DND-41 (cell line): ENCODE measurements at regions not wholly inside any gene's neighbourhood (a gene's known extent, or its start where the extent isn't known, plus 50 kb on each side); places are given as distances from the start of the nearest gene placed in this dataset.

Experiments used
- ATAC-seq: fragments of 200-7000 bp; cut with Tn5 transposase; 3 replicates; pipeline ENCODE4 v1.9.1; 2021; ENCODE audit warnings: low read depth; ENCODE audit not compliant: insufficient read depth
- DNase-seq: peaks from one replicate; pipeline ENCODE4 v3.0.0-alpha.2; 2020
- H2AFZ ChIP-seq: 2 replicates; pipeline ENCODE4 v1.6.0; 2012; ENCODE audit warnings: low read depth, low read length
- H3K27ac ChIP-seq: 2 replicates; pipeline ENCODE4 v1.5.1; 2012; ENCODE audit warnings: low read length, inconsistent platforms
- H3K27me3 ChIP-seq: fragments of 200-600 bp; sonication (generic); 2 replicates; pipeline ENCODE4 v1.6.0; 2012; ENCODE audit warnings: low read length, mild to moderate bottlenecking, inconsistent platforms; ENCODE audit not compliant: insufficient read depth, poor library complexity
- H3K36me3 ChIP-seq: 2 replicates; pipeline ENCODE4 v1.5.1; 2012; ENCODE audit warnings: low read length, inconsistent platforms; ENCODE audit not compliant: insufficient read depth
- H3K4me1 ChIP-seq: 2 replicates; pipeline ENCODE4 v1.5.1; 2012; ENCODE audit warnings: mild to moderate bottlenecking, low read length; ENCODE audit not compliant: insufficient read depth
- H3K4me2 ChIP-seq: 2 replicates; pipeline ENCODE4 v1.6.0; 2012; ENCODE audit warnings: mild to moderate bottlenecking, moderate library complexity, low read length, inconsistent platforms; ENCODE audit not compliant: insufficient read depth
- H3K4me3 ChIP-seq, 2 experiments: fragments of 200-600 bp in 1 of 2; shearing (Covaris generic) in 1 of 2; 2 replicates each; pipeline ENCODE4 v1.5.1; 2012 to 2016; ENCODE audit warnings: inconsistent platforms in 2 of 2, low read length in 2 of 2, mild to moderate bottlenecking in 2 of 2, low read depth in 1 of 2, moderate library complexity in 1 of 2
- H3K79me2 ChIP-seq: 2 replicates; pipeline ENCODE4 v1.6.0; 2012; ENCODE audit warnings: low read length, inconsistent platforms; ENCODE audit not compliant: insufficient read depth
- H3K9ac ChIP-seq: 2 replicates; pipeline ENCODE4 v1.6.0; 2012; ENCODE audit warnings: low read depth, mild to moderate bottlenecking, inconsistent platforms, low read length, moderate library complexity
- H3K9me3 ChIP-seq: 2 replicates; pipeline ENCODE4 v1.5.1; 2012; ENCODE audit warnings: low read length, moderate library complexity, mild to moderate bottlenecking, inconsistent platforms; ENCODE audit not compliant: insufficient read depth, severe bottlenecking
- H4K20me1 ChIP-seq: 2 replicates; pipeline ENCODE4 v1.6.0; 2012; ENCODE audit warnings: low read length; ENCODE audit not compliant: insufficient read depth
- EZH2 ChIP-seq: IDR thresholded peaks from 3 replicates; pipeline ENCODE4 v1.6.1; 2012; ENCODE audit warnings: borderline replicate concordance, low read depth, mild to moderate bottlenecking, moderate library complexity, low read length, inconsistent platforms; ENCODE audit not compliant: severe bottlenecking
- TF ChIP-seq, protein P1 (sequence below): IDR thresholded peaks from 2 replicates; pipeline ENCODE4 v1.5.1; 2012; ENCODE audit warnings: borderline replicate concordance, low read length, moderate library complexity, mild to moderate bottlenecking; ENCODE audit not compliant: poor library complexity, severe bottlenecking; ENCODE audit errors: extremely low read depth

DNA sequence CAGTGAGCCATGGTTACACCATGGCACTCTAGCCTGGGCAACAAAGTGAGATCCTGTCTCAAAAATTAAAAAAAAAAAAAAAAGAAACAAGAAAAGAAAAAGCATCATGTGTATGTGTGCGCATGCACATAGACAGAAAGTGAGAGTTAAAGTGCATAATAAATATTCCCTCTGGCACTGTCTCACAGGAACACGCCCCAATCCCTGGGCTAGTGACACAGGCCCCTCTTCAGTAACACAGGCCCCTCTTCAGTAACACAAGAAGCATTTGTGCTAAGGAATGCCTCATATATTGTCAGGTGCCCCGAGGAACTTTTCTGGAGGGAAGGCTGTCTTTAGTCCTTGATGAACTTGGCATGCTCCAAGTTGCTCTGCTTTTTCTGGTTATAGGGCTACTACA lies 57.5 kb downstream of the RPL27A start:
- DNase-seq (no peak), ATAC-seq (no peak)
- Histone ChIP-seq H3K9me3 (no peaks in the 10 kb centered on the region), H3K79me2 (no peaks in the 10 kb centered on the region), H4K20me1 (no peaks in the 10 kb centered on the region), H3K27me3 (peaks cover 2% of the 10 kb centered on the region), H3K27ac (no peak overlapping the region), H3K4me3 (no peak overlapping the region), H2AFZ (no peak overlapping the region), H3K9ac (no peak overlapping the region), H3K36me3 (no peaks in the 10 kb centered on the region), H3K4me1 (no peaks in the 10 kb centered on the region), H3K4me2 (no peak overlapping the region)
- TF ChIP-seq, protein P1, sequence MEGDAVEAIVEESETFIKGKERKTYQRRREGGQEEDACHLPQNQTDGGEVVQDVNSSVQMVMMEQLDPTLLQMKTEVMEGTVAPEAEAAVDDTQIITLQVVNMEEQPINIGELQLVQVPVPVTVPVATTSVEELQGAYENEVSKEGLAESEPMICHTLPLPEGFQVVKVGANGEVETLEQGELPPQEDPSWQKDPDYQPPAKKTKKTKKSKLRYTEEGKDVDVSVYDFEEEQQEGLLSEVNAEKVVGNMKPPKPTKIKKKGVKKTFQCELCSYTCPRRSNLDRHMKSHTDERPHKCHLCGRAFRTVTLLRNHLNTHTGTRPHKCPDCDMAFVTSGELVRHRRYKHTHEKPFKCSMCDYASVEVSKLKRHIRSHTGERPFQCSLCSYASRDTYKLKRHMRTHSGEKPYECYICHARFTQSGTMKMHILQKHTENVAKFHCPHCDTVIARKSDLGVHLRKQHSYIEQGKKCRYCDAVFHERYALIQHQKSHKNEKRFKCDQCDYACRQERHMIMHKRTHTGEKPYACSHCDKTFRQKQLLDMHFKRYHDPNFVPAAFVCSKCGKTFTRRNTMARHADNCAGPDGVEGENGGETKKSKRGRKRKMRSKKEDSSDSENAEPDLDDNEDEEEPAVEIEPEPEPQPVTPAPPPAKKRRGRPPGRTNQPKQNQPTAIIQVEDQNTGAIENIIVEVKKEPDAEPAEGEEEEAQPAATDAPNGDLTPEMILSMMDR, result no peak
- no peak for TF ChIP-seq EZH2

DNA sequence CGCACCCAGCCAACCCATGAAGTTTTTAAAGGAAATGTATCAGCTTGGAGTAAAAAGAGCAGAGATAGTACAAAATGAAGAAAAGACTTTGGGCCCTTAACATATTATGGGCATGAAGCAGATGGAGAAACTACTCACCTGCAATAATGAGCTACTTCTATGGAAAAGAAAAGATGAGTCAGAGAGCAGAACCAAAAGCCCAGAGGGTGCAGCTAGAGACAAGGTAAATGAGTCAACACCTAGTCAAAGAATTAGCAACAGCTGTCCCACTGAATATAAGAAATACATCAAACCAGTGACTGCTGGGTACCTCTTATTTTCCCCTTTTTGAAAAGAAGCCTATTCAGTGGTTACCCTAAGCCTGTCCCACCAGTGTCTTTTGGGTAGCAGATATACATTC lies 61.8 kb downstream of the RPL27A start:
- Histone ChIP-seq H3K9me3 (no peaks in the 10 kb centered on the region), H3K36me3 (no peaks in the 10 kb centered on the region), H3K4me2 (no peak overlapping the region), H3K4me3 (no peak overlapping the region), H4K20me1 (no peaks in the 10 kb centered on the region), H3K27ac (no peak overlapping the region), H3K9ac (no peak overlapping the region), H3K4me1 (no peaks in the 10 kb centered on the region), H2AFZ (no peak overlapping the region), H3K27me3 (peaks cover 5% of the 10 kb centered on the region), H3K79me2 (no peaks in the 10 kb centered on the region)
- TF ChIP-seq, protein P1, result no peak
- no peak for TF ChIP-seq EZH2
- ATAC-seq (no peak), DNase-seq (no peak)

DNA sequence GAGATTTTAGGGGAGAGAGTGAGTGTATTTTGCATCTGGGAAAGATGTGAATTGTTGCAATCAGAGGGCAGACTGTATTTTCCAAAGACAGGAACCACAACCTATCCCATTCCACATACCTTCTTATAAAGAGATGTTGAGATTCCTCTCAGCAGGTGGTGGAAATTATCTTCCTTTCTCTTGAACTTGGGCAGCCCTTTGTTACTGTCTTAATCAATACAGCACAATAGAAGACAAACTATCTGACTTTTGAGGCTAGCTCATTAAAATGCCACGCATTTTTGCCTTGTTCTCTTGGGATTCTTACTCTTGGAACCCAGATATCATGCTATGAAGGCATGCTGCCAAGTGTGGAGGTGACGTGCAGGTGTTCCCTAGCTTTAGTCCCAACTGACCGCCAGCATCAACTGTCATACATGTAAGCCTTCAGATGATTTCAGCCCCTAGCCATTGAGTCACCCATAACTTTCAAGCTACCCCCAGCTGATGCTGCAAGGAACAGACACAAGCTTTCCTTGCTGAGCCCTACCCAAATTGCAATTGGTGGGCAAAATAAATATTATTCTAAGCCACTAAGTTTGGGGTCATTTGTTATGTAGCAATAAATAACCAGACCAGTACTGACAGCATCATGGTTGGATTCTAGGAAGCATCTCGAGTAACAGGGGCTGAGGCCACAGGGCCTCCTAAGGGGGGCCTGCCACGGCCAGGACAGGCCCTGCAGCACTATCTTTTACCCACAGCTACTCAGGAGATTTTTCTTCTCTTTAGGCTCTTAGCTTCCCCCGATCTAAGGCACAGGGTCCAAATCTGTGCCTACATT lies 63.0 kb downstream of the RPL27A start:
- no peak overlapping the region for H3K4me3 ChIP-seq
- H3K4me2 ChIP-seq, result no peak overlapping the region
- no peaks in the 10 kb centered on the region for H3K9me3 ChIP-seq
- ATAC-seq (no peak), DNase-seq (no peak)
- no peak overlapping the region for H3K9ac ChIP-seq
- H3K79me2 ChIP-seq, result no peaks in the 10 kb centered on the region
- no peak overlapping the region for H3K27ac ChIP-seq
- no peaks in the 10 kb centered on the region for H4K20me1 ChIP-seq
- H3K36me3 ChIP-seq, result no peaks in the 10 kb centered on the region
- peaks cover 5% of the 10 kb centered on the region for H3K27me3 ChIP-seq
- H3K4me1 ChIP-seq, result no peaks in the 10 kb centered on the region
- TF ChIP-seq, protein P1, result no peak
- TF ChIP-seq EZH2, result no peak
- H2AFZ ChIP-seq, result no peak overlapping the region
